HepG2 (cell line): ENCODE measurements at regions not wholly inside any gene's neighbourhood (a gene's known extent, or its start where the extent isn't known, plus 50 kb on each side); places are given as distances from the start of the nearest gene placed in this dataset.

Experiments
- ATAC-seq: fragments of 200-7000 bp; cut with Tn5 transposase; 3 replicates; pipeline ENCODE4 v1.9.1; 2020; ENCODE audit warnings: mild to moderate bottlenecking, moderate library complexity
- BruUV-seq: library from RNA; stranded (reverse); fragments of 400-500 nt; replicated peaks from 2 replicates; lab custom pipeline; 2021; lab: Mats Ljungman, UMichigan
- CTCF ChIA-PET: fragments of 300-600 bp; formaldehyde crosslinking; extraction: SDS; loops from one replicate; lab custom pipeline; 2021; ENCODE audit warnings: low total read pairs, inconsistent platforms, low intra/inter-chr PET ratio; lab: Yijun Ruan, JAX
- POLR2A ChIA-PET: fragments of 350-600 bp; sonication (Branson Sonifier 250); formaldehyde crosslinking; loops from one replicate; lab custom pipeline; 2020; ENCODE audit warnings: antibody characterized with exemption, inconsistent platforms; lab: Yijun Ruan, JAX
- DNase-seq: peaks from one replicate; pipeline ENCODE4 v3.0.0-alpha.2; 2015; ENCODE audit warnings: low spot score
- FAIRE-seq: peaks from 3 replicates; lab custom pipeline; 2011; peaks lifted over from hg19 to GRCh38; lab: Jason Lieb, UNC
- H2AFZ ChIP-seq: one replicate; pipeline ENCODE4 v1.6.1; 2011; ENCODE audit warnings: low read length, inconsistent platforms
- H3K27ac ChIP-seq: fragments of 300-600 bp; 3 replicates; pipeline ENCODE4 v1.8.0; 2011; ENCODE audit warnings: mixed run types, mild to moderate bottlenecking, mixed read lengths, low read length, inconsistent platforms; ENCODE audit not compliant: insufficient read depth; ENCODE audit errors: extremely low read length
- H3K27me3 ChIP-seq, 2 experiments: fragments of 200-600 bp in 1 of 2; 2 replicates in 1 of 2; 3 replicates in 1 of 2; pipeline versions ENCODE4 v1.6.0 to v1.8.0; 2011; ENCODE audit warnings: low read length in 2 of 2, mild to moderate bottlenecking in 2 of 2, moderate library complexity in 2 of 2, inconsistent platforms in 1 of 2; ENCODE audit not compliant: insufficient read depth in 2 of 2, control insufficient read depth in 1 of 2
- H3K36me3 ChIP-seq, 2 experiments: fragments of 200-600 bp in 1 of 2; replicated peaks in 1 of 2; 2 replicates in 1 of 2; 3 replicates in 1 of 2; pipeline versions ENCODE4 v1.5.1 to v1.8.0; 2011; ENCODE audit warnings: low read length in 2 of 2, inconsistent platforms in 1 of 2; ENCODE audit not compliant: insufficient read depth in 2 of 2, control insufficient read depth in 1 of 2
- H3K4me1 ChIP-seq: 2 replicates; pipeline ENCODE4 v1.5.1; 2012; ENCODE audit warnings: low read length, inconsistent platforms; ENCODE audit not compliant: insufficient read depth
- H3K4me2 ChIP-seq: 2 replicates; pipeline ENCODE4 v1.6.0; 2011; ENCODE audit warnings: low read depth, low read length, inconsistent platforms
- H3K4me3 ChIP-seq, 3 experiments: fragments of 200-600 bp in 1 of 3; sonication (generic), shearing (Covaris generic) in 1 of 3; replicated peaks in 1 of 3; 2 replicates each; pipeline ENCODE4 v1.5.1; 2011 to 2016; ENCODE audit warnings: low read length in 3 of 3, inconsistent platforms in 2 of 3, low read depth in 2 of 3, mild to moderate bottlenecking in 2 of 3, control low read depth in 1 of 3, mixed read lengths in 1 of 3; ENCODE audit not compliant: insufficient read depth in 1 of 3
- H3K79me2 ChIP-seq: one replicate; pipeline ENCODE4 v1.6.1; 2011; ENCODE audit warnings: low read length, inconsistent platforms; ENCODE audit not compliant: insufficient read depth
- H3K9ac ChIP-seq: 2 replicates; pipeline ENCODE4 v1.6.0; 2011; ENCODE audit warnings: mild to moderate bottlenecking, low read depth, low read length, inconsistent platforms; ENCODE audit not compliant: insufficient read depth
- H3K9me3 ChIP-seq: 2 replicates; pipeline ENCODE4 v1.5.1; 2012; ENCODE audit warnings: mild to moderate bottlenecking, low read length
- H4K20me1 ChIP-seq: 2 replicates; pipeline ENCODE4 v1.6.0; 2011; ENCODE audit warnings: inconsistent platforms, mild to moderate bottlenecking, low read length, moderate library complexity; ENCODE audit not compliant: insufficient read depth
- ARID5B ChIP-seq: IDR thresholded peaks from 2 replicates; pipeline ENCODE4 v1.4.0; 2020; ENCODE audit warnings: mild to moderate bottlenecking, missing genetic modification reagents
- EEA1 ChIP-seq: sonication (generic); formaldehyde crosslinking; IDR thresholded peaks from 2 replicates; pipeline ENCODE4 v1.5.1; 2020; ENCODE audit warnings: mild to moderate bottlenecking, missing genetic modification reagents, borderline replicate concordance
- FUBP1 ChIP-seq: sonication (generic); formaldehyde crosslinking; IDR thresholded peaks from 2 replicates; pipeline ENCODE4 v1.5.1; 2020; ENCODE audit warnings: missing genetic modification reagents, mild to moderate bottlenecking, borderline replicate concordance
- HNRNPL ChIP-seq: fragments of 200-400 bp; formaldehyde crosslinking; IDR thresholded peaks from 2 replicates; pipeline ENCODE4 v1.6.1; 2017; ENCODE audit warnings: mild to moderate bottlenecking, low read depth, low read length
- NR2F6 ChIP-seq, 2 experiments: IDR thresholded peaks; 2 replicates each; pipeline ENCODE4 v1.6.1; 2016; ENCODE audit warnings: antibody characterized with exemption in 1 of 2, mild to moderate bottlenecking in 1 of 2
- PAF1 ChIP-seq: IDR thresholded peaks from 2 replicates; pipeline ENCODE4 v1.6.1; 2016; ENCODE audit warnings: missing genetic modification reagents, missing compliant biosample characterization
- TRAFD1 ChIP-seq: sonication (generic); formaldehyde crosslinking; IDR thresholded peaks from 2 replicates; pipeline ENCODE4 v1.5.1; 2020; ENCODE audit warnings: missing genetic modification reagents, mild to moderate bottlenecking, borderline replicate concordance
- ZBTB33 ChIP-seq: sonication (generic); formaldehyde crosslinking; IDR thresholded peaks from 2 replicates; pipeline ENCODE4 v1.4.0; 2020; ENCODE audit warnings: missing genetic modification reagents
- ZNF263 ChIP-seq: sonication (generic); formaldehyde crosslinking; IDR thresholded peaks from 2 replicates; pipeline ENCODE4 v1.4.0; 2020; ENCODE audit warnings: missing genetic modification reagents
- ZNF549 ChIP-seq: sonication (generic); formaldehyde crosslinking; IDR thresholded peaks from 2 replicates; pipeline ENCODE4 v1.5.0; 2020; ENCODE audit warnings: missing genetic modification reagents
- in situ Hi-C: cut with HindIII; loops from 2 replicates; pipeline ENCODE4 v1.10.0; 2017; ENCODE audit warnings: low pct_unique_long_range_greater_than_20kb; ENCODE audit not compliant: extremely low pct_ligation_motif_present
- intact Hi-C: fragments of 100-400 bp; cut with micrococcal nuclease; formaldehyde crosslinking; loops from one replicate; pipeline ENCODE4 v1.10.0; 2022; ENCODE audit not compliant: unreplicated experiment

- TF ChIP-seq TRAFD1 (CRISPR knock-in tag) (no peak), ZNF263 (CRISPR knock-in tag) (no peak), HNRNPL (no peak)
Measured at GRCh38 chr1:212504171-212504803, 71.6 kb downstream of the NENF start (continued).

- in situ Hi-C loops = no loop called here
- no peak for FAIRE-seq
- no peak overlapping the region for H3K9ac ChIP-seq
- no peak overlapping the region for H3K4me3 ChIP-seq
- intact Hi-C loops = no loop called here
- no peak for ATAC-seq
- H3K9me3 ChIP-seq = no peaks in the 10 kb centered on the region
- DNase-seq = no peak
- H3K4me2 ChIP-seq = no peak overlapping the region
- BruUV-seq = no TSS peak
- peaks cover 0 to 4% of the 10 kb centered on the region in 2 experiments; a peak in 1 of 5 replicates for H3K27me3 ChIP-seq
- ChIA-PET CTCF (no interaction called here), POLR2A (no interaction called here)
- no peaks in the 10 kb centered on the region for H4K20me1 ChIP-seq
- no peaks in the 10 kb centered on the region for H3K36me3 ChIP-seq
- H3K4me1 ChIP-seq = no peaks in the 10 kb centered on the region
- no peak overlapping the region for H3K27ac ChIP-seq
- H3K79me2 ChIP-seq = no peaks in the 10 kb centered on the region
- no peak overlapping the region for H2AFZ ChIP-seq
- no peak for TF ChIP-seq EEA1 (CRISPR knock-in tag)
- TF ChIP-seq ARID5B (CRISPR knock-in tag) = no peak
- TF ChIP-seq ZNF549 (CRISPR knock-in tag) = no peak
- no peak for TF ChIP-seq FUBP1
- no peak for TF ChIP-seq ZBTB33
- no peak for TF ChIP-seq PAF1 (CRISPR knock-in tag)
- TF ChIP-seq NR2F6 (IDR thresholded peaks at IDR 0.05) = no peak
- no peak for TF ChIP-seq NR2F6 (CRISPR knock-in tag; IDR thresholded peaks at IDR 0.05)
Measured at GRCh38 chr1:212506666-212507065, 73.9 kb downstream of the NENF start.
